Endodermal cell (in vitro differentiated cells): ENCODE measurements at regions not wholly inside any gene's neighbourhood (a gene's known extent, or its start where the extent isn't known, plus 50 kb on each side); places are given as distances from the start of the nearest gene placed in this dataset.
A peak's percentile ranks its signal among the peaks of the same experiment; 100 is the strongest.

ENCODE experiments used
- DNase-seq: peaks from one replicate; pipeline ENCODE4 v3.0.0-alpha.2; 2017
- H3K27ac ChIP-seq: 2 replicates; pipeline ENCODE4 v1.5.1; 2013; ENCODE audit warnings: mild to moderate bottlenecking, low read depth, low read length, moderate library complexity
- H3K27me3 ChIP-seq: 2 replicates; pipeline ENCODE4 v1.6.1; 2013; ENCODE audit warnings: mild to moderate bottlenecking, low read length, moderate library complexity; ENCODE audit not compliant: insufficient read depth, control insufficient read depth, poor library complexity, severe bottlenecking
- H3K36me3 ChIP-seq: 2 replicates; pipeline ENCODE4 v1.7.0; 2013; ENCODE audit warnings: mild to moderate bottlenecking, low read length, moderate library complexity; ENCODE audit not compliant: control insufficient read depth, insufficient read depth
- H3K4me1 ChIP-seq: one replicate; pipeline ENCODE4 v1.7.0; 2013; ENCODE audit warnings: low read length; ENCODE audit not compliant: control insufficient read depth, insufficient read depth
- H3K4me3 ChIP-seq: 2 replicates; pipeline ENCODE4 v1.5.1; 2013; ENCODE audit warnings: mild to moderate bottlenecking, low read length, moderate library complexity
- H3K9ac ChIP-seq: 2 replicates; pipeline ENCODE4 v1.6.1; 2013; ENCODE audit warnings: mild to moderate bottlenecking, low read length, moderate library complexity; ENCODE audit not compliant: poor library complexity, severe bottlenecking; ENCODE audit errors: extremely low read depth
- H3K9me3 ChIP-seq: 2 replicates; pipeline ENCODE4 v1.6.1; 2013; ENCODE audit warnings: mild to moderate bottlenecking, low read length, moderate library complexity; ENCODE audit not compliant: control insufficient read depth
- H3K27ac Mint-ChIP-seq: 2 replicates; pipeline ENCODE4 v1.8.0; 2020; ENCODE audit warnings: mixed read lengths
- H3K27me3 Mint-ChIP-seq: 2 replicates; pipeline ENCODE4 v1.8.0; 2021; ENCODE audit warnings: mild to moderate bottlenecking, mixed read lengths; ENCODE audit not compliant: insufficient read depth
- H3K36me3 Mint-ChIP-seq: 2 replicates; pipeline ENCODE4 v1.8.0; 2020; ENCODE audit warnings: low read depth, mixed read lengths
- H3K4me1 Mint-ChIP-seq: 2 replicates; pipeline ENCODE4 v1.8.0; 2020; ENCODE audit warnings: mixed read lengths
- H3K4me3 Mint-ChIP-seq: 2 replicates; pipeline ENCODE4 v1.8.0; 2020; ENCODE audit warnings: mild to moderate bottlenecking, moderate library complexity, mixed read lengths
- H3K9me3 Mint-ChIP-seq: 2 replicates; pipeline ENCODE4 v1.8.0; 2020; ENCODE audit warnings: mild to moderate bottlenecking, mixed read lengths
- CTCF ChIP-seq: fragments of 200-600 bp; sonication (generic); conservative IDR thresholded peaks from 2 replicates; pipeline ENCODE4 v1.5.0; 2021; ENCODE audit warnings: antibody characterized with exemption, mild to moderate bottlenecking
- WGBS, 2 experiments: methylation state at CpG; one replicate each; pipeline versions ENCODE4 v1.1.5 to v1.1.7; 2013; ENCODE audit warnings: missing lambda C conversion rate in 2 of 2, mixed read lengths in 1 of 2; ENCODE audit not compliant: insufficient coverage in 1 of 2, insufficient read length in 1 of 2; 5-methylcytosine and 5-hydroxymethylcytosine counted together

GRCh38 chr4:103478210-103478609 lies 241.6 kb downstream of the TACR3 start:
- Histone ChIP-seq H3K27ac (no peak overlapping the region), H3K4me3 (peak overlapping the region; percentile 19), H3K9me3 (no peaks in the 10 kb centered on the region), H3K9ac (no peak overlapping the region), H3K36me3 (no peaks in the 10 kb centered on the region), H3K4me1 (peaks cover 9% of the 10 kb centered on the region), H3K27me3 (no peaks in the 10 kb centered on the region)
- peak overlapping the region; percentile 30 for H3K27ac Mint-ChIP-seq
- no peaks in the 10 kb centered on the region for H3K9me3 Mint-ChIP-seq
- H3K27me3 Mint-ChIP-seq = no peaks in the 10 kb centered on the region
- WGBS, 2 experiments = 25% methylated on average over 1 of the region's 1 CpG; no CpG with 5 or more reads in 1 of the 2 experiments
- H3K4me1 Mint-ChIP-seq = no peaks in the 10 kb centered on the region
- no peak overlapping the region for H3K4me3 Mint-ChIP-seq
- DNase-seq = no peak
- no peak for TF ChIP-seq CTCF
- H3K36me3 Mint-ChIP-seq = peaks cover 2% of the 10 kb centered on the region

- TF ChIP-seq CTCF = no peak
- Histone ChIP-seq H3K4me3 (no peak overlapping the region), H3K4me1 (no peaks in the 10 kb centered on the region), H3K36me3 (no peaks in the 10 kb centered on the region), H3K9me3 (peaks cover 10% of the 10 kb centered on the region), H3K27ac (no peak overlapping the region), H3K9ac (no peak overlapping the region), H3K27me3 (no peaks in the 10 kb centered on the region)
- WGBS, 2 experiments = 84 to 100% methylated on average over 1 to 2 of the region's 2 CpGs
- Mint-ChIP-seq H3K36me3 (peaks cover 2% of the 10 kb centered on the region), H3K9me3 (peaks cover 5% of the 10 kb centered on the region), H3K27me3 (no peaks in the 10 kb centered on the region), H3K4me3 (no peak overlapping the region), H3K27ac (no peak overlapping the region), H3K4me1 (no peaks in the 10 kb centered on the region)
- DNase-seq = no peak
These were observed 259.4 kb upstream of the CENPE start for GRCh38 chr4:103457566-103457965.

GRCh38 chr4:103451341-103451740 lies 253.2 kb upstream of the CENPE start:
- H3K27ac Mint-ChIP-seq = no peak overlapping the region

More at GRCh38 chr4:103451341-103451740, 253.2 kb upstream of the CENPE start:
- H3K4me3 Mint-ChIP-seq = no peak overlapping the region
- DNase-seq = no peak
- TF ChIP-seq CTCF = no peak
- H3K4me1 ChIP-seq = no peaks in the 10 kb centered on the region
- no peaks in the 10 kb centered on the region for H3K27me3 Mint-ChIP-seq
- H3K4me1 Mint-ChIP-seq = peaks cover 1% of the 10 kb centered on the region
- H3K9me3 Mint-ChIP-seq = peaks cover 5% of the 10 kb centered on the region
- H3K27ac ChIP-seq = no peak overlapping the region
- WGBS, 2 experiments = 84 to 100% methylated on average over 1 to 2 of the region's 2 CpGs
- peaks cover 2% of the 10 kb centered on the region for H3K36me3 Mint-ChIP-seq
- no peak overlapping the region for H3K9ac ChIP-seq
- no peak overlapping the region for H3K4me3 ChIP-seq
- no peaks in the 10 kb centered on the region for H3K27me3 ChIP-seq
- no peaks in the 10 kb centered on the region for H3K36me3 ChIP-seq
- peaks cover 10% of the 10 kb centered on the region for H3K9me3 ChIP-seq
